Activated CD8-positive, alpha-beta memory T cell treated with anti-CD3 and anti-CD28 coated beads, Interleukin-2, amount 10 ng/mL, durations not matched to agents 7 days and 5 days (primary cell): ENCODE measurements at regions not wholly inside any gene's neighbourhood (a gene's known extent, or its start where the extent isn't known, plus 50 kb on each side); places are given as distances from the start of the nearest gene placed in this dataset.

ENCODE experiments used
- ATAC-seq: fragments of 150-1000 bp; cut with Tn5 transposase; one replicate; pipeline ENCODE4 v1.10.0; 2021; ENCODE audit warnings: moderate library complexity
- CTCF ChIA-PET: fragments of 350-600 bp; sonication (Branson Sonifier 250); formaldehyde crosslinking; loops from one replicate; lab custom pipeline; 2021; ENCODE audit warnings: antibody characterized with exemption; lab: Charles Lee
- DNase-seq: peaks from one replicate; pipeline ENCODE4 v3.0.0-alpha.2; 2020
- H3K27ac Mint-ChIP-seq: one replicate; pipeline ENCODE4 v1.8.0; 2021; ENCODE audit warnings: mild to moderate bottlenecking, mixed read lengths
- H3K27me3 Mint-ChIP-seq: one replicate; pipeline ENCODE4 v1.8.0; 2021; ENCODE audit warnings: mixed read lengths
- H3K36me3 Mint-ChIP-seq: one replicate; pipeline ENCODE4 v1.8.0; 2021; ENCODE audit warnings: mild to moderate bottlenecking, mixed read lengths
- H3K4me1 Mint-ChIP-seq: one replicate; pipeline ENCODE4 v1.8.0; 2021; ENCODE audit warnings: mixed read lengths
- H3K4me3 Mint-ChIP-seq: one replicate; pipeline ENCODE4 v1.8.0; 2021; ENCODE audit warnings: mild to moderate bottlenecking, moderate library complexity, mixed read lengths
- H3K9me3 Mint-ChIP-seq: one replicate; pipeline ENCODE4 v1.8.0; 2022; ENCODE audit warnings: low read depth, mixed read lengths

- peaks cover 5% of the 10 kb centered on the region for H3K27me3 Mint-ChIP-seq
- ATAC-seq = no peak
- no peak overlapping the region for H3K27ac Mint-ChIP-seq
- no peak for DNase-seq
- H3K4me1 Mint-ChIP-seq = no peaks in the 10 kb centered on the region
- no peak overlapping the region for H3K4me3 Mint-ChIP-seq
- H3K36me3 Mint-ChIP-seq = no peaks in the 10 kb centered on the region
- H3K9me3 Mint-ChIP-seq = no peaks in the 10 kb centered on the region
- CTCF ChIA-PET = no interaction called here
These were observed 205.5 kb upstream of the CAMK1G start for GRCh38 chr1:209377995-209378394.

GRCh38 chr1:209379280-209379679, 204.2 kb upstream of the CAMK1G start:
- H3K9me3 Mint-ChIP-seq = no peaks in the 10 kb centered on the region
- no peak overlapping the region for H3K27ac Mint-ChIP-seq
- CTCF ChIA-PET = no interaction called here
- DNase-seq (no peak), ATAC-seq (no peak)
- H3K36me3 Mint-ChIP-seq = no peaks in the 10 kb centered on the region
- H3K4me1 Mint-ChIP-seq = no peaks in the 10 kb centered on the region
- peaks cover 5% of the 10 kb centered on the region for H3K27me3 Mint-ChIP-seq
- no peak overlapping the region for H3K4me3 Mint-ChIP-seq

GRCh38 chr1:209380420-209380819, 203.1 kb upstream of the CAMK1G start:
- CTCF ChIA-PET = no interaction called here
- Mint-ChIP-seq H3K4me1 (no peaks in the 10 kb centered on the region), H3K27ac (no peak overlapping the region)

GRCh38 chr1:209382231-209383100, 201.0 kb upstream of the CAMK1G start:
- no peaks in the 10 kb centered on the region for H3K9me3 Mint-ChIP-seq
- no peaks in the 10 kb centered on the region for H3K4me1 Mint-ChIP-seq
- peaks cover 3% of the 10 kb centered on the region for H3K27me3 Mint-ChIP-seq
- H3K36me3 Mint-ChIP-seq = no peaks in the 10 kb centered on the region
- ATAC-seq = no peak
- CTCF ChIA-PET = no interaction called here
- no peak for DNase-seq
- H3K27ac Mint-ChIP-seq = no peak overlapping the region
- no peak overlapping the region for H3K4me3 Mint-ChIP-seq

More at GRCh38 chr1:209380420-209380819, 203.1 kb upstream of the CAMK1G start:
- ATAC-seq (no peak), DNase-seq (no peak)
- no peak overlapping the region for H3K4me3 Mint-ChIP-seq
- peaks cover 5% of the 10 kb centered on the region for H3K27me3 Mint-ChIP-seq
- H3K36me3 Mint-ChIP-seq = no peaks in the 10 kb centered on the region
- no peaks in the 10 kb centered on the region for H3K9me3 Mint-ChIP-seq

- Mint-ChIP-seq H3K27ac (no peak overlapping the region), H3K4me3 (no peak overlapping the region), H3K36me3 (no peaks in the 10 kb centered on the region), H3K9me3 (no peaks in the 10 kb centered on the region), H3K27me3 (no peaks in the 10 kb centered on the region), H3K4me1 (no peaks in the 10 kb centered on the region)
- DNase-seq (no peak), ATAC-seq (no peak)
- CTCF ChIA-PET = no interaction called here
These were observed 200.1 kb upstream of the CAMK1G start for GRCh38 chr1:209383422-209383821.

GRCh38 chr1:209383907-209384709, 199.4 kb upstream of the CAMK1G start:
- Mint-ChIP-seq H3K9me3 (no peaks in the 10 kb centered on the region), H3K27ac (no peak overlapping the region), H3K36me3 (no peaks in the 10 kb centered on the region), H3K4me1 (no peaks in the 10 kb centered on the region), H3K27me3 (no peaks in the 10 kb centered on the region), H3K4me3 (no peak overlapping the region)
- CTCF ChIA-PET = no interaction called here
- ATAC-seq = no peak
- DNase-seq = no peak

GRCh38 chr1:209384710-209385550, 198.6 kb upstream of the CAMK1G start:
- no peaks in the 10 kb centered on the region for H3K4me1 Mint-ChIP-seq
- H3K27ac Mint-ChIP-seq = no peak overlapping the region
- CTCF ChIA-PET = no interaction called here
- no peak for ATAC-seq
- H3K27me3 Mint-ChIP-seq = no peaks in the 10 kb centered on the region
- no peaks in the 10 kb centered on the region for H3K36me3 Mint-ChIP-seq
- H3K9me3 Mint-ChIP-seq = no peaks in the 10 kb centered on the region
- no peak overlapping the region for H3K4me3 Mint-ChIP-seq
- DNase-seq = no peak

- no peak overlapping the region for H3K27ac Mint-ChIP-seq
- H3K9me3 Mint-ChIP-seq = no peaks in the 10 kb centered on the region
- CTCF ChIA-PET = no interaction called here
- no peak overlapping the region for H3K4me3 Mint-ChIP-seq
- H3K27me3 Mint-ChIP-seq = no peaks in the 10 kb centered on the region
- DNase-seq (no peak), ATAC-seq (no peak)
- no peaks in the 10 kb centered on the region for H3K4me1 Mint-ChIP-seq
- H3K36me3 Mint-ChIP-seq = no peaks in the 10 kb centered on the region
These were observed 197.4 kb upstream of the CAMK1G start for GRCh38 chr1:209386156-209386555.

- H3K9me3 Mint-ChIP-seq = no peaks in the 10 kb centered on the region
- DNase-seq (no peak), ATAC-seq (no peak)
- no peak overlapping the region for H3K4me3 Mint-ChIP-seq
- peaks cover 2% of the 10 kb centered on the region for H3K27me3 Mint-ChIP-seq
- H3K27ac Mint-ChIP-seq = no peak overlapping the region
- H3K36me3 Mint-ChIP-seq = no peaks in the 10 kb centered on the region
- CTCF ChIA-PET = no interaction called here
- H3K4me1 Mint-ChIP-seq = no peaks in the 10 kb centered on the region
These were observed 196.1 kb upstream of the CAMK1G start for GRCh38 chr1:209387271-209387968.

GRCh38 chr1:209387969-209388329, 195.6 kb upstream of the CAMK1G start:
- DNase-seq (no peak), ATAC-seq (no peak)
- H3K9me3 Mint-ChIP-seq = no peaks in the 10 kb centered on the region
- H3K36me3 Mint-ChIP-seq = no peaks in the 10 kb centered on the region
- CTCF ChIA-PET = no interaction called here
- no peaks in the 10 kb centered on the region for H3K4me1 Mint-ChIP-seq
- H3K4me3 Mint-ChIP-seq = no peak overlapping the region
- no peak overlapping the region for H3K27ac Mint-ChIP-seq
- H3K27me3 Mint-ChIP-seq = peaks cover 2% of the 10 kb centered on the region

- DNase-seq (no peak), ATAC-seq (no peak)
- Mint-ChIP-seq H3K36me3 (no peaks in the 10 kb centered on the region), H3K27ac (no peak overlapping the region), H3K4me1 (no peaks in the 10 kb centered on the region), H3K27me3 (peaks cover 5% of the 10 kb centered on the region), H3K9me3 (no peaks in the 10 kb centered on the region), H3K4me3 (no peak overlapping the region)
- CTCF ChIA-PET = no interaction called here
These were observed 195.2 kb upstream of the CAMK1G start for GRCh38 chr1:209388358-209388757.

- ATAC-seq = no peak
- H3K4me3 Mint-ChIP-seq = no peak overlapping the region
- H3K36me3 Mint-ChIP-seq = no peaks in the 10 kb centered on the region
- no peak for DNase-seq
- no peak overlapping the region for H3K27ac Mint-ChIP-seq
- CTCF ChIA-PET = no interaction called here
- H3K27me3 Mint-ChIP-seq = peaks cover 9% of the 10 kb centered on the region
- H3K9me3 Mint-ChIP-seq = no peaks in the 10 kb centered on the region
- no peaks in the 10 kb centered on the region for H3K4me1 Mint-ChIP-seq
These were observed 194.3 kb upstream of the CAMK1G start for GRCh38 chr1:209389258-209389657.

- Mint-ChIP-seq H3K4me3 (no peak overlapping the region), H3K27ac (no peak overlapping the region), H3K36me3 (no peaks in the 10 kb centered on the region), H3K27me3 (peaks cover 15% of the 10 kb centered on the region), H3K4me1 (no peaks in the 10 kb centered on the region), H3K9me3 (no peaks in the 10 kb centered on the region)
- ATAC-seq (no peak), DNase-seq (no peak)
- CTCF ChIA-PET = no interaction called here
These were observed 193.5 kb upstream of the CAMK1G start for GRCh38 chr1:209389975-209390374.
